ENCODE measurements at regions not wholly inside any gene's neighbourhood (a gene's known extent, or its start where the extent isn't known, plus 50 kb on each side); places are given as distances from the start of the nearest gene placed in this dataset.

DNA sequence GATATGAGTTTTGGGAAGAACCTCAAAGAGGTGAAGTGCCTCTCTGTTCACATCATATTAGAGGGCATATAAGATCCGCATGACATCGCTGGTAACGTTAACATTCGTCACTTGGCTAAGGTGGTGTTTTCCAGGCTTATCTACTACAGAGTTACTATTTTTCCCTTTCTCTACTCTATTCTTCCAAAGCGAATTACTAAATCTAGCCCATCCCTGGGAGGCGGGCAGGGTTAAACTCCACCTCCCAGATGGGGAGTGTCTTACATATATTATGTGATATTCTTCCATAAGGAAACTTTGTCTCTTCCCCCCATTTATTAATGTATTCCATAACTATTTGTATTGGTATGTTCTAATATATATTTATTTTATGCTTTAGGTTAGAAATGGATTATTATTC is 293.9 kb downstream of the CYRIA start:
- Histone ChIP-seq H3K9me3 (ENCODE audit: control insufficient read depth, insufficient read depth, low read depth, low read length) (no peaks in the 10 kb centered on the region), H3K27ac (ENCODE audit: extremely low read depth, low read depth, low read length) (no peak overlapping the region), H3K4me3 (ENCODE audit: low read depth, low read length) (no peak overlapping the region), H3K36me3 (ENCODE audit: control insufficient read depth in 2 of 2, insufficient read depth in 1 of 2, low read length in 2 of 2) (no peaks in the 10 kb centered on the region), H3K4me1 (ENCODE audit: control insufficient read depth, insufficient read depth, low read length) (no peaks in the 10 kb centered on the region)
- no peak for TF ChIP-seq ZFP37 (tag by site-specific recombination; IDR thresholded peaks at IDR 0.05)
- no peak for TF ChIP-seq ZNF341 (tag by site-specific recombination; IDR thresholded peaks at IDR 0.05; ENCODE audit: low read depth)
- TF ChIP-seq ZBTB8A (tag by site-specific recombination; IDR thresholded peaks at IDR 0.05), result no peak
- ChIA-PET POLR2A (no interaction called here), CTCF (interaction anchor here (1.2 kb wide), 1 partner anchor 9 kb away, joined by 3 read pairs; no protein-coding TSS in a partner anchor)

DNA sequence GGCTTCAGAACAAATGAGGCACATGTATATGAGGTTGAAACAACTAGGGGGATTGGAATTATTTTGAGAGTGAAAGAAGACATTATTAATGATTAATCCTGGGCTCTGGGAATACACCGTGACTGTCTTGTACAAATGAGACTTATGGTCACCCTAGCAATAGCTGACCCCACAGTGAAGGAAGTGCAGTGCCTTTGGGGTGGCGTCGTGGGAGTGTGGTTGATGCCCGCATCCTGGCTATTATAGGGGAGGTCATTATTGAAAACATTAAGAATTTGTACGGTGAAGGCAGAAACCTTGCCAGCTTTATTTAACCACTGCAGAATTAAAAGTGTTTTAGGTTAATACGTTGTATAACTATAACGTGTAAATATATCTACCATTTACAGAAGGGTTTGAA is 296.7 kb downstream of the CYRIA start:
- TF ChIP-seq ZNF132 (tag by site-specific recombination; IDR thresholded peaks at IDR 0.05; ENCODE audit: borderline replicate concordance), result no peak
- no peak for TF ChIP-seq ZNF311 (tag by site-specific recombination; IDR thresholded peaks at IDR 0.05; ENCODE audit: borderline replicate concordance)
- no peak for TF ChIP-seq ZNF416 (tag by site-specific recombination; IDR thresholded peaks at IDR 0.05)
- TF ChIP-seq TCF7L2 (IDR thresholded peaks at IDR 0.05; ENCODE audit: borderline replicate concordance, low read depth, low read length), result no peak
- no peak for TF ChIP-seq OVOL3 (tag by site-specific recombination; IDR thresholded peaks at IDR 0.05)
- TF ChIP-seq, protein P1, sequence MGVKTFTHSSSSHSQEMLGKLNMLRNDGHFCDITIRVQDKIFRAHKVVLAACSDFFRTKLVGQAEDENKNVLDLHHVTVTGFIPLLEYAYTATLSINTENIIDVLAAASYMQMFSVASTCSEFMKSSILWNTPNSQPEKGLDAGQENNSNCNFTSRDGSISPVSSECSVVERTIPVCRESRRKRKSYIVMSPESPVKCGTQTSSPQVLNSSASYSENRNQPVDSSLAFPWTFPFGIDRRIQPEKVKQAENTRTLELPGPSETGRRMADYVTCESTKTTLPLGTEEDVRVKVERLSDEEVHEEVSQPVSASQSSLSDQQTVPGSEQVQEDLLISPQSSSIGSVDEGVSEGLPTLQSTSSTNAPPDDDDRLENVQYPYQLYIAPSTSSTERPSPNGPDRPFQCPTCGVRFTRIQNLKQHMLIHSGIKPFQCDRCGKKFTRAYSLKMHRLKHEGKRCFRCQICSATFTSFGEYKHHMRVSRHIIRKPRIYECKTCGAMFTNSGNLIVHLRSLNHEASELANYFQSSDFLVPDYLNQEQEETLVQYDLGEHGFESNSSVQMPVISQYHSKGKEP (tag by site-specific recombination; IDR thresholded peaks at IDR 0.05), result no peak
- no peak for TF ChIP-seq ZNF37A (tag by site-specific recombination; IDR thresholded peaks at IDR 0.05)
- TF ChIP-seq ZNF561 (tag by site-specific recombination; IDR thresholded peaks at IDR 0.05; ENCODE audit: borderline replicate concordance), result no peak
- TF ChIP-seq SALL2 (tag by site-specific recombination; IDR thresholded peaks at IDR 0.05; ENCODE audit: borderline replicate concordance), result no peak
- TF ChIP-seq, protein P2, sequence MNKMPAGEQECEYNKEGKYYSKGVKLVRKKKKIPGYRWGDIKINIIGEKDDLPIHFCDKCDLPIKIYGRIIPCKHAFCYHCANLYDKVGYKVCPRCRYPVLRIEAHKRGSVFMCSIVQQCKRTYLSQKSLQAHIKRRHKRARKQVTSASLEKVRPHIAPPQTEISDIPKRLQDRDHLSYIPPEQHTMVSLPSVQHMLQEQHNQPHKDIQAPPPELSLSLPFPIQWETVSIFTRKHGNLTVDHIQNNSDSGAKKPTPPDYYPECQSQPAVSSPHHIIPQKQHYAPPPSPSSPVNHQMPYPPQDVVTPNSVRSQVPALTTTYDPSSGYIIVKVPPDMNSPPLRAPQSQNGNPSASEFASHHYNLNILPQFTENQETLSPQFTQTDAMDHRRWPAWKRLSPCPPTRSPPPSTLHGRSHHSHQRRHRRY (tag by site-specific recombination; IDR thresholded peaks at IDR 0.05), result no peak
- TF ChIP-seq ZNF664 (tag by site-specific recombination; IDR thresholded peaks at IDR 0.05), result no peak
- TF ChIP-seq, protein P3, sequence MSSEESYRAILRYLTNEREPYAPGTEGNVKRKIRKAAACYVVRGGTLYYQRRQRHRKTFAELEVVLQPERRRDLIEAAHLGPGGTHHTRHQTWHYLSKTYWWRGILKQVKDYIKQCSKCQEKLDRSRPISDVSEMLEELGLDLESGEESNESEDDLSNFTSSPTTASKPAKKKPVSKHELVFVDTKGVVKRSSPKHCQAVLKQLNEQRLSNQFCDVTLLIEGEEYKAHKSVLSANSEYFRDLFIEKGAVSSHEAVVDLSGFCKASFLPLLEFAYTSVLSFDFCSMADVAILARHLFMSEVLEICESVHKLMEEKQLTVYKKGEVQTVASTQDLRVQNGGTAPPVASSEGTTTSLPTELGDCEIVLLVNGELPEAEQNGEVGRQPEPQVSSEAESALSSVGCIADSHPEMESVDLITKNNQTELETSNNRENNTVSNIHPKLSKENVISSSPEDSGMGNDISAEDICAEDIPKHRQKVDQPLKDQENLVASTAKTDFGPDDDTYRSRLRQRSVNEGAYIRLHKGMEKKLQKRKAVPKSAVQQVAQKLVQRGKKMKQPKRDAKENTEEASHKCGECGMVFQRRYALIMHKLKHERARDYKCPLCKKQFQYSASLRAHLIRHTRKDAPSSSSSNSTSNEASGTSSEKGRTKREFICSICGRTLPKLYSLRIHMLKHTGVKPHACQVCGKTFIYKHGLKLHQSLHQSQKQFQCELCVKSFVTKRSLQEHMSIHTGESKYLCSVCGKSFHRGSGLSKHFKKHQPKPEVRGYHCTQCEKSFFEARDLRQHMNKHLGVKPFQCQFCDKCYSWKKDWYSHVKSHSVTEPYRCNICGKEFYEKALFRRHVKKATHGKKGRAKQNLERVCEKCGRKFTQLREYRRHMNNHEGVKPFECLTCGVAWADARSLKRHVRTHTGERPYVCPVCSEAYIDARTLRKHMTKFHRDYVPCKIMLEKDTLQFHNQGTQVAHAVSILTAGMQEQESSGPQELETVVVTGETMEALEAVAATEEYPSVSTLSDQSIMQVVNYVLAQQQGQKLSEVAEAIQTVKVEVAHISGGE (tag by site-specific recombination; conservative IDR thresholded peaks at IDR 0.05; ENCODE audit: low read depth), result no peak
- no peak for TF ChIP-seq ZXDB (tag by site-specific recombination; IDR thresholded peaks at IDR 0.05)
- TF ChIP-seq ZNF76 (tag by site-specific recombination; IDR thresholded peaks at IDR 0.05; ENCODE audit: borderline replicate concordance, low read depth), result no peak
- TF ChIP-seq FEZF1 (tag by site-specific recombination; IDR thresholded peaks at IDR 0.05), result no peak
- no peak for TF ChIP-seq ZNF274 (IDR thresholded peaks at IDR 0.05; ENCODE audit: low read length)
- no peak for TF ChIP-seq ZNF274 (tag by site-specific recombination; IDR thresholded peaks at IDR 0.05; ENCODE audit: borderline replicate concordance)
- TF ChIP-seq ZNF777 (tag by site-specific recombination; IDR thresholded peaks at IDR 0.05; ENCODE audit: borderline replicate concordance), result no peak
- TF ChIP-seq ZNF157 (tag by site-specific recombination; IDR thresholded peaks at IDR 0.05), result no peak
- CTCF ChIA-PET, result interaction anchor here (0.6 kb wide), 1 partner anchor 89 kb away, joined by 5 read pairs; no protein-coding TSS in a partner anchor
- POLR2A ChIA-PET, result no interaction called here

More for the DNA sequence above, 296.7 kb downstream of the CYRIA start:
- no peaks in the 10 kb centered on the region for H3K4me1 ChIP-seq (ENCODE audit: control insufficient read depth, insufficient read depth, low read length)
- no peaks in the 10 kb centered on the region for H3K36me3 ChIP-seq (ENCODE audit: control insufficient read depth in 2 of 2, insufficient read depth in 1 of 2, low read length in 2 of 2)
- H3K4me3 ChIP-seq (ENCODE audit: low read depth, low read length), result no peak overlapping the region
- H3K9me3 ChIP-seq (ENCODE audit: control insufficient read depth, insufficient read depth, low read depth, low read length), result no peaks in the 10 kb centered on the region
- no peak overlapping the region for H3K27ac ChIP-seq (ENCODE audit: extremely low read depth, low read depth, low read length)
